ENCODE measurements at regions not wholly inside any gene's neighbourhood (a gene's known extent, or its start where the extent isn't known, plus 50 kb on each side); places are given as distances from the start of the nearest gene placed in this dataset.

- Histone ChIP-seq H3K36me3 (ENCODE audit: control insufficient read depth in 2 of 4, insufficient read depth in 4 of 4, low read length in 3 of 4) (no peaks in the 10 kb centered on the region), H2BK20ac (ENCODE audit: low read length) (no peak overlapping the region), H4K5ac (ENCODE audit: insufficient read length, low read depth, low read length) (no peak overlapping the region), H3K56ac (replicated peaks; ENCODE audit: insufficient read length, low read depth, low read length) (no peak overlapping the region), H3K4me2 (ENCODE audit: insufficient read depth in 1 of 2, low read depth in 2 of 2, low read length in 2 of 2) (no peak overlapping the region), H3K23me2 (ENCODE audit: low read depth, low read length) (no peaks in the 10 kb centered on the region), H3K4me1 (replicated peaks in 1 of 4; ENCODE audit: control insufficient read depth in 3 of 4, insufficient read depth in 4 of 4, low read length in 3 of 4) (no peaks in the 10 kb centered on the region), H3K14ac (ENCODE audit: insufficient read length) (no peak overlapping the region), H3K79me1 (ENCODE audit: low read depth, low read length) (no peaks in the 10 kb centered on the region), H2BK12ac (ENCODE audit: low read depth, low read length) (no peak overlapping the region), H3K9ac (replicated peaks in 1 of 4; ENCODE audit: extremely low read depth in 1 of 4, low read depth in 3 of 4, low read length in 3 of 4) (no peak overlapping the region), H4K91ac (replicated peaks; ENCODE audit: insufficient read length, low read length) (no peak overlapping the region), H3K18ac (ENCODE audit: extremely low read depth, low read length) (no peak overlapping the region), H2AK5ac (ENCODE audit: low read depth, low read length) (no peak overlapping the region), H3K9me3 (ENCODE audit: insufficient read depth in 2 of 2, low read depth in 1 of 2, low read length in 1 of 2) (no peaks in the 10 kb centered on the region), H4K8ac (ENCODE audit: extremely low read depth, insufficient read depth, low read length) (no peak overlapping the region), H2BK120ac (replicated peaks; ENCODE audit: low read depth, low read length) (no peak overlapping the region), H3K27me3 (replicated peaks in 1 of 4; ENCODE audit: control insufficient read depth in 3 of 4, extremely low read depth in 1 of 4, insufficient read depth in 3 of 4, low read length in 3 of 4) (no peaks in the 10 kb centered on the region), H3K79me2 (ENCODE audit: control insufficient read depth in 1 of 2, insufficient read depth in 2 of 2, low read length in 2 of 2) (no peaks in the 10 kb centered on the region), H4K20me1 (replicated peaks in 1 of 2; ENCODE audit: control insufficient read depth in 1 of 2, insufficient read depth in 2 of 2, low read length in 2 of 2) (no peaks in the 10 kb centered on the region), H3K4ac (replicated peaks; ENCODE audit: insufficient read length, low read depth, low read length) (no peak overlapping the region), H2BK15ac (ENCODE audit: low read length) (no peak overlapping the region), H3K27ac (ENCODE audit: low read depth, low read length) (no peak overlapping the region), H3K4me3 (ENCODE audit: extremely low read depth in 1 of 4, insufficient read depth in 2 of 4, low read depth in 3 of 4, low read length in 4 of 4) (no peak overlapping the region), H2AFZ (ENCODE audit: low read length) (no peak overlapping the region), H3K23ac (ENCODE audit: insufficient read length) (no peak overlapping the region), H2BK5ac (ENCODE audit: low read depth, low read length) (no peak overlapping the region)
- POLR2A ChIA-PET (ENCODE audit: partially characterized antibody): no interaction called here
- FAIRE-seq: no peak
- CTCF ChIA-PET (ENCODE audit: partially characterized antibody): no interaction called here
- DNase-seq (ENCODE audit: low read depth in 1 of 2, low spot score in 2 of 2): no peak
- 100% methylated on average over 2 of the region's 2 CpGs; no CpG with 5 or more reads in 1 of the 2 experiments for WGBS, 2 experiments (ENCODE audit: extremely low coverage in 1 of 2, insufficient coverage in 1 of 2, insufficient read length in 1 of 2, insufficient replicate concordance in 2 of 2, low coverage in 1 of 2, low lambda C conversion rate in 2 of 2, missing lambda C conversion rate in 1 of 2)
- TF ChIP-seq CHD7 (IDR thresholded peaks at IDR 0.05; ENCODE audit: insufficient replicate concordance, low read length): no peak
- TF ChIP-seq SP4 (IDR thresholded peaks at IDR 0.05; ENCODE audit: low read length): no peak
Observed at GRCh38 chr4:59700651-59701050, 1499.5 kb upstream of the ADGRL3 start.
